ENCODE measurements at regions not wholly inside any gene's neighbourhood (a gene's known extent, or its start where the extent isn't known, plus 50 kb on each side); places are given as distances from the start of the nearest gene placed in this dataset.

- peaks cover 7% of the 10 kb centered on the region for H3K9me3 Mint-ChIP-seq (ENCODE audit: unreplicated experiment)
- H3K36me3 Mint-ChIP-seq (ENCODE audit: unreplicated experiment) = no peaks in the 10 kb centered on the region
- no peak overlapping the region for H3K27ac Mint-ChIP-seq (ENCODE audit: unreplicated experiment)
- H3K27me3 Mint-ChIP-seq (ENCODE audit: unreplicated experiment) = peaks cover 4% of the 10 kb centered on the region
- no peak overlapping the region for H3K4me3 Mint-ChIP-seq (ENCODE audit: unreplicated experiment)
- H3K4me1 Mint-ChIP-seq (ENCODE audit: low read depth, unreplicated experiment) = peaks cover 27% of the 10 kb centered on the region
- TF ChIP-seq, protein P1, sequence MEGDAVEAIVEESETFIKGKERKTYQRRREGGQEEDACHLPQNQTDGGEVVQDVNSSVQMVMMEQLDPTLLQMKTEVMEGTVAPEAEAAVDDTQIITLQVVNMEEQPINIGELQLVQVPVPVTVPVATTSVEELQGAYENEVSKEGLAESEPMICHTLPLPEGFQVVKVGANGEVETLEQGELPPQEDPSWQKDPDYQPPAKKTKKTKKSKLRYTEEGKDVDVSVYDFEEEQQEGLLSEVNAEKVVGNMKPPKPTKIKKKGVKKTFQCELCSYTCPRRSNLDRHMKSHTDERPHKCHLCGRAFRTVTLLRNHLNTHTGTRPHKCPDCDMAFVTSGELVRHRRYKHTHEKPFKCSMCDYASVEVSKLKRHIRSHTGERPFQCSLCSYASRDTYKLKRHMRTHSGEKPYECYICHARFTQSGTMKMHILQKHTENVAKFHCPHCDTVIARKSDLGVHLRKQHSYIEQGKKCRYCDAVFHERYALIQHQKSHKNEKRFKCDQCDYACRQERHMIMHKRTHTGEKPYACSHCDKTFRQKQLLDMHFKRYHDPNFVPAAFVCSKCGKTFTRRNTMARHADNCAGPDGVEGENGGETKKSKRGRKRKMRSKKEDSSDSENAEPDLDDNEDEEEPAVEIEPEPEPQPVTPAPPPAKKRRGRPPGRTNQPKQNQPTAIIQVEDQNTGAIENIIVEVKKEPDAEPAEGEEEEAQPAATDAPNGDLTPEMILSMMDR (IDR thresholded peaks at IDR 0.05; ENCODE audit: partially characterized antibody, unreplicated experiment) = no peak
- no peak for DNase-seq
These were observed 184.6 kb upstream of the PUM3 start for GRCh38 chr9:3028535-3028934.

DNA sequence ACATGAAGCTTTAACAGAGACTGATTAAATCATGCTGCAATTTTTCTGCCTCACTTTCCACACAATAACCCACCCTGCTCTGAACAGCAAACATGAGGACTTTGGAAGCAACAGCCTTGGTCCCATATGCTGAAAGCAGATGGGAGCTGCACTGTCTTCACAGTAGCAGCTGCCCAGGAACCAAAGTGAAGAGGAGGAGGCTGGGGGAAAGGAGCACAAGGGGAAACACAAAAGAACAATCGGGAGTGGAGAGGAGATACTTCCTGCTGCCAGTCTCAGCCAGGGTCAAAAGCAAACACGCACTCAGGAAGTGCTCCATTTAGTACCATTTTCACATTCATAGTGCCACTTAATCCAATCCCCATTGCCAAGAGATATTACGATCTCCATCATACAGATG, 183.3 kb upstream of the PUM3 start:
- no peak overlapping the region for H3K4me3 Mint-ChIP-seq (ENCODE audit: unreplicated experiment)
- peak; percentile 20 for DNase-seq
- peaks cover 27% of the 10 kb centered on the region for H3K4me1 Mint-ChIP-seq (ENCODE audit: low read depth, unreplicated experiment)
- peak overlapping the region; percentile 82 for H3K27ac Mint-ChIP-seq (ENCODE audit: unreplicated experiment)
- H3K27me3 Mint-ChIP-seq (ENCODE audit: unreplicated experiment) = peaks cover 4% of the 10 kb centered on the region
- peaks cover 7% of the 10 kb centered on the region for H3K9me3 Mint-ChIP-seq (ENCODE audit: unreplicated experiment)
- no peaks in the 10 kb centered on the region for H3K36me3 Mint-ChIP-seq (ENCODE audit: unreplicated experiment)
- TF ChIP-seq, protein P1 (IDR thresholded peaks at IDR 0.05; ENCODE audit: partially characterized antibody, unreplicated experiment) = no peak

DNA sequence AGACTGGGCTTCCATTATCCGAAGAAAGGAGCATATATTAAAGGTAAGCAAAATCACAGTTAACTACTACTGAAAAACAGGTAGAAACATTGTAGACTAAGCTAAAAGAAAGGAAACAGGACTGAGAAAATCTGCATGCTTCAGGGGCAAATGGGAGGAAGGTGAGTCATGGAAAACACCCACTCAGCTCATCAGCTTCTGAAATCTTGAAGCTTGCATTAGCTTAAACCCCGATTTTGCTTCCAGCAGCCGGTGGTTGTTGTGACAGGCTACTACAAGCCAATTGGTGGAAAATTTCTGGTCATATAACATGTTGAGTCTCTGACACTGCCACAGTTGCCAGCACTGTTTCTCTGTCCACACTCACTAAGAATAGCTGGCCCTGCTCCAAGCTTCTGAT, 179.6 kb upstream of the PUM3 start:
- TF ChIP-seq, protein P1 (IDR thresholded peaks at IDR 0.05; ENCODE audit: partially characterized antibody, unreplicated experiment) = no peak
- Mint-ChIP-seq H3K4me1 (ENCODE audit: low read depth, unreplicated experiment) (peaks cover 31% of the 10 kb centered on the region), H3K4me3 (ENCODE audit: unreplicated experiment) (no peak overlapping the region), H3K27ac (ENCODE audit: unreplicated experiment) (no peak overlapping the region), H3K27me3 (ENCODE audit: unreplicated experiment) (peaks cover 4% of the 10 kb centered on the region), H3K36me3 (ENCODE audit: unreplicated experiment) (no peaks in the 10 kb centered on the region), H3K9me3 (ENCODE audit: unreplicated experiment) (peaks cover 4% of the 10 kb centered on the region)
- DNase-seq = no peak

DNA sequence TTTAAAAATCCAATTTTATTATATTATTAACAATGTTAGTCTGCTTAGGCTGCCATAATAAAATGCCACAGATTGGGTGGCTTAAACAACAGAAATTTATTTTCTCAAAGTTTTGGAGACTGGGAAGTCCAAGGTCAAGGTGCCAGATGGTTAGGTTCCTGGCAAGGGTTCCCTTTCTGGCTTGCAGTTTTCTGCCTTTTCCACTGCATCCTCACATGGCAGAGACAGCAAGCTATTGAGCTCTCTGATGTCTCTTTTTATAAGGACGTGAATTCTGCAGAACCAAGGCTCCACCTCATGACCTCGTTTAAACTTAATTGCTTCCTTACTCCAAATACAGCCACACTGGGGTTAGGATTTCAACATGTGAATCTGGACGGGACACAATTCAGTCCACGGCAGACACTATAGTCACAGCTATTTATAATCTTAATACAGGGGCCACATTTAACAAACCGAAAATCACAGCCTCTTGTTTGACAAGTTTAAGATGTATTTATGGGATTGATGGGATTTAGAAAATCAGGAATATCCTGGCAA, 174.9 kb upstream of the PUM3 start:
- no peak overlapping the region for H3K27ac Mint-ChIP-seq (ENCODE audit: unreplicated experiment)
- no peak for DNase-seq
- H3K9me3 Mint-ChIP-seq (ENCODE audit: unreplicated experiment) = no peaks in the 10 kb centered on the region
- H3K36me3 Mint-ChIP-seq (ENCODE audit: unreplicated experiment) = no peaks in the 10 kb centered on the region
- TF ChIP-seq, protein P1 (IDR thresholded peaks at IDR 0.05; ENCODE audit: partially characterized antibody, unreplicated experiment) = no peak
- H3K4me3 Mint-ChIP-seq (ENCODE audit: unreplicated experiment) = no peak overlapping the region
- peaks cover 13% of the 10 kb centered on the region for H3K4me1 Mint-ChIP-seq (ENCODE audit: low read depth, unreplicated experiment)
- no peaks in the 10 kb centered on the region for H3K27me3 Mint-ChIP-seq (ENCODE audit: unreplicated experiment)

- no peak overlapping the region for H3K4me3 Mint-ChIP-seq (ENCODE audit: unreplicated experiment)
These were observed 174.2 kb upstream of the PUM3 start for GRCh38 chr9:3018071-3018470.

More at GRCh38 chr9:3018071-3018470, 174.2 kb upstream of the PUM3 start:
- no peaks in the 10 kb centered on the region for H3K36me3 Mint-ChIP-seq (ENCODE audit: unreplicated experiment)
- peaks cover 13% of the 10 kb centered on the region for H3K4me1 Mint-ChIP-seq (ENCODE audit: low read depth, unreplicated experiment)
- H3K9me3 Mint-ChIP-seq (ENCODE audit: unreplicated experiment) = peaks cover 1% of the 10 kb centered on the region
- H3K27ac Mint-ChIP-seq (ENCODE audit: unreplicated experiment) = no peak overlapping the region
- TF ChIP-seq, protein P1 (IDR thresholded peaks at IDR 0.05; ENCODE audit: partially characterized antibody, unreplicated experiment) = no peak
- no peak for DNase-seq
- H3K27me3 Mint-ChIP-seq (ENCODE audit: unreplicated experiment) = no peaks in the 10 kb centered on the region
